Spleen (tissue), 7 donors: ENCODE measurements at regions not wholly inside any gene's neighbourhood (a gene's known extent, or its start where the extent isn't known, plus 50 kb on each side); places are given as distances from the start of the nearest gene placed in this dataset.

Source experiments
- CTCF ChIP-seq, 11 experiments: fragments of 200-600 bp in 7 of 11; fragments of 450-650 bp in 4 of 11; sonication (generic) in 4 of 11; IDR thresholded peaks in 8 of 11; conservative IDR thresholded peaks in 3 of 11; 1 replicate in 7 of 11; 2 replicates in 4 of 11; pipeline versions ENCODE4 v1.4.0 to v1.8.0; 2016 to 2021; ENCODE audit warnings: antibody characterized with exemption in 11 of 11, inconsistent platforms in 4 of 11, mild to moderate bottlenecking in 1 of 11
- POLR2A ChIP-seq, 3 donors: fragments of 450-650 bp; IDR thresholded peaks; one replicate each; pipeline ENCODE4 v1.5.1; 2017; ENCODE audit warnings: antibody characterized with exemption in 3 of 3, mild to moderate bottlenecking in 1 of 3
- donor health status: DM: no; HTN: no; CAD: no; lungs with moderate emphysema.
- donor health status: DM: no; HTN: no; CAD: no.
- donor health status: DM: no; HTN: no; CAD: no.

GRCh38 chrX:118182681-118183080 lies 66.1 kb upstream of the KLHL13 start:
- no peak for TF ChIP-seq CTCF (IDR thresholded peaks at IDR 0.05 in 8 of 11, conservative IDR thresholded peaks at IDR 0.05 in 3 of 11)
- no peak for TF ChIP-seq POLR2A (IDR thresholded peaks at IDR 0.05)
